ENCODE measurements at regions not wholly inside any gene's neighbourhood (a gene's known extent, or its start where the extent isn't known, plus 50 kb on each side); places are given as distances from the start of the nearest gene placed in this dataset.

GRCh38 chrX:69080855-69081465 lies 84.3 kb downstream of the PJA1 start:
- TF ChIP-seq CTCF (IDR thresholded peaks at IDR 0.05) = no peak
- TF ChIP-seq POLR2A (IDR thresholded peaks at IDR 0.05) = no peak
